Fibroblast of skin of right biceps (primary cell): ENCODE measurements at regions not wholly inside any gene's neighbourhood (a gene's known extent, or its start where the extent isn't known, plus 50 kb on each side); places are given as distances from the start of the nearest gene placed in this dataset.
"Not testable (repeated sequence)": the region's sequence is repeated elsewhere in the genome, so short reads cannot be mapped to it uniquely, and the experiment has no call there.

ENCODE experiments used
- DNase-seq: peaks from one replicate; pipeline ENCODE4 v3.0.0-alpha.2; 2013

GRCh38 chr3:6657591-6657990, 203.3 kb upstream of the GRM7 start:
- DNase-seq = no peak

- DNase-seq = no peak
Measured at GRCh38 chr3:6667354-6667753, 193.6 kb upstream of the GRM7 start.

- DNase-seq = no peak
Measured at GRCh38 chr3:6671363-6671762, 189.6 kb upstream of the GRM7 start.

GRCh38 chr3:6679510-6679909, 181.4 kb upstream of the GRM7 start:
- no peak for DNase-seq

GRCh38 chr3:6680119-6680806, 180.7 kb upstream of the GRM7 start:
- no peak for DNase-seq

- DNase-seq = no peak
Measured at GRCh38 chr3:6697285-6697684, 163.6 kb upstream of the GRM7 start.

GRCh38 chr3:6697722-6698121, 163.2 kb upstream of the GRM7 start:
- DNase-seq = no peak

GRCh38 chr3:6704817-6705216, 156.1 kb upstream of the GRM7 start:
- DNase-seq = not testable (repeated sequence)

GRCh38 chr3:6706777-6707176, 154.1 kb upstream of the GRM7 start:
- DNase-seq = no peak

GRCh38 chr3:6709178-6709577, 151.7 kb upstream of the GRM7 start:
- DNase-seq = no peak

GRCh38 chr3:6714962-6715361, 146.0 kb upstream of the GRM7 start:
- no peak for DNase-seq

- no peak for DNase-seq
Measured at GRCh38 chr3:6716420-6716819, 144.5 kb upstream of the GRM7 start.

GRCh38 chr3:6717026-6717943, 143.6 kb upstream of the GRM7 start:
- no peak for DNase-seq

- no peak for DNase-seq
Measured at GRCh38 chr3:6719999-6720398, 140.9 kb upstream of the GRM7 start.

- no peak for DNase-seq
Measured at GRCh38 chr3:6721491-6721890, 139.4 kb upstream of the GRM7 start.

GRCh38 chr3:6723205-6723604, 137.7 kb upstream of the GRM7 start:
- no peak for DNase-seq

GRCh38 chr3:6726811-6727210, 134.1 kb upstream of the GRM7 start:
- DNase-seq = no peak

GRCh38 chr3:6732807-6733206, 128.1 kb upstream of the GRM7 start:
- DNase-seq = no peak

- no peak for DNase-seq
Measured at GRCh38 chr3:6733699-6734394, 127.1 kb upstream of the GRM7 start.

- no peak for DNase-seq
Measured at GRCh38 chr3:6734395-6734746, 126.5 kb upstream of the GRM7 start.

GRCh38 chr3:6736836-6737629, 123.9 kb upstream of the GRM7 start:
- no peak for DNase-seq

- no peak for DNase-seq
Measured at GRCh38 chr3:6737630-6738029, 123.3 kb upstream of the GRM7 start.

GRCh38 chr3:6739288-6739687, 121.6 kb upstream of the GRM7 start:
- DNase-seq = no peak
